ENCODE measurements at regions not wholly inside any gene's neighbourhood (a gene's known extent, or its start where the extent isn't known, plus 50 kb on each side); places are given as distances from the start of the nearest gene placed in this dataset.
A peak's percentile ranks its signal among the peaks of the same experiment; 100 is the strongest.
"Not testable (repeated sequence)": the region's sequence is repeated elsewhere in the genome, so short reads cannot be mapped to it uniquely, and the experiment has no call there.

GRCh38 chr7:32816409-32816948 is 75.1 kb downstream of the KBTBD2 start:
- DNase-seq: not testable (repeated sequence)

GRCh38 chr7:32814779-32815178 is 76.8 kb downstream of the KBTBD2 start:
- not testable (repeated sequence) for DNase-seq

DNA sequence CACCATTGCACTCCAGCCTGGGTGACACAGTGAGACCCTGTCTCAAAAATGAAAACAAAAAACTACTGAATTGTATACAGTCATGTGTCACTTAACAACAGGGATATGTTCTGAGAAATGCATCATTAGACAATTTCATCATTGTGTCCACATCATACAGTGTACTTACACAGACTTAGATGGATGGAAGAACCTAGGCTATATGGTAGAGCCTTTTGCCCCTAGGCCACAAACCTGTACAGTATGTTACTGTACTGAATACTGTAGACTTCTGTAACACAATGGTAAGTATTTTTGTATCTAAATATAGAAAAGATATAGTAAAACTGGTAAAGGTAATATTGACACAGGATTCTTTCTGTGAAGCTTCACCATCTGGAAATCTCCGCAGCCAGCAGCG is 81.7 kb downstream of the KBTBD2 start:
- no peak for DNase-seq

GRCh38 chr7:32809347-32809746 is 82.2 kb downstream of the KBTBD2 start:
- no peak for DNase-seq

GRCh38 chr7:32803406-32804141 is 88.0 kb downstream of the KBTBD2 start:
- no peak for DNase-seq

- DNase-seq: no peak
Observed at GRCh38 chr7:32802305-32802910, 89.2 kb downstream of the KBTBD2 start.

GRCh38 chr7:32793053-32793452 is 98.5 kb downstream of the KBTBD2 start:
- DNase-seq: not testable (repeated sequence)

DNA sequence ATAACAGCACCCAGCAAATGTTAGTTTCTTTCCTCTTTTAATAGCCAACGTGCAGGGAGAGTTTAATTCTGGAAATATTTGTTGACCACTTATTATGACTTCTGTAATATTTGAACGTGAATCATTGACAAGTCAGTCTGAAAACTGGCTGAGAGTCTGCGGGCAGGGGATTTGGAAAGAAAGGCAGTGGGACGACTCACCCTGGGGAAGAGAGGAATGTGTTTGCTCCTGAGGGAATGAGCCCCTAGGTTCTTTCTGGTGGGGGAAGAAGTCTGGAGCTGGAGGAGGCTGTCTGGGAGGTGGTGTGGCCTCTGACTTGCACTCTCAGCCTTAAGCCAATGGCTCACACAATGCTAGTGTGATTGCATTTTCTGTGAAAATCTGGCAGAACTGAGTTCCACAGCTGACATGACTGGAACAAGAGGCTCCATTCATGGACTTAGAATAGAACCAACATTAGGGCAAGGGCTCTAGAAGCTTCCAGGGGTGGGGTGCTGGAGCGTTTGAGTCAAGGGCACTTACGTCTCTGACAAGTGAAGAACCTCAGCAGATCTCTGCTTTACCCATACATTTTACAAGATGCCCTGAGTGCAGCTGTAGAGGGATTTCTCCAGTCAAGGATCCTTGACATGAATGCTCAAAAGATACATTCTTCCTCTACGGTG is 100.7 kb downstream of the KBTBD2 start:
- peak; percentile 98 for DNase-seq

GRCh38 chr7:32789266-32789665 is 102.3 kb downstream of the KBTBD2 start:
- peak; percentile 33 for DNase-seq

DNA sequence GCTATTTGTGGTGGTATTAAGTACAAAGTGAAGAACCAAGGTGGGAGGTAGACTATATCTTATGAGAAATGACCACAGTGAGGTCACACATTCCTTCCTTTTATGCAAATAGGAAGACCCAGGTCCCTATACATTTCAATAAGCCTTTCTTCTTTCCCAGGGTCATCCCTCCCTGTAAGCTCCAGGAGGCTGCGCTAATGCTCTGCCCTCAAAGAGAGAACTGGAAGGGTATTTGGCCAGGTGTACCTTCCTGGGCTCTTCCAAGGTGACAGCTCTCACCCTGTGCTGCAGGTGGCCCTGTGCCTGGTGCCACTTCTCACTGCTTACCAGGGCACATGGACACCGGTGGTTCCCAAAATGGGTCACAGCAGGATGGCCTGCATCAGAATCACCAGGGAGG is 103.4 kb downstream of the KBTBD2 start:
- not testable (repeated sequence) for DNase-seq

DNA sequence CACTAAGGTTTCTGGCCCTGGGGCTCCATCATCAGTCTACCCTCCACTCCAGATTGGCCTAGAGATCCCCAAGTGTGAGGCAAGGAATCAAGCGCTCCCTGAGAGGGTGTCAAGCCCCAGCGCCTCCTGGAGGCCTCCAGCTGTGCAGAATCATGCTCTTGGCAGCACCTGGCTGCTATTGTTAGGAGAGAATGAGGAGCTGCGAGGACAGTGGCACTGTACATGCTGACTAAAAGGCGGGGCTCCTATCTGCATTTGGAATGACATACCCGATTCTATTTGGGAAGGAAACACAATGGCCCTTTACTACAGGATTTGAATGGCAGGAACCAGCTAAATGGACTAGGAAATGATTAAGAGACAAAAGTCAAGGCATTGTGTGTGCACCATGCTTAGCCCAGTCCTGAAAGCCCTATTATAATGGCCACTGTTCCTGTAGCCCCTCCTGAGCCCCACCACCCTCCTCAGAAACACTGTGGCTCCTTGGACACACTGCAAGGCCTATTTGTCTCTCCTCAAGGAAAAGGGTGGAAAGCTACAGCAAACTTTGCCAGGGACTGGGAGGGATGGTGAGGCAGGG is 106.1 kb downstream of the KBTBD2 start:
- not testable (repeated sequence) for DNase-seq

DNA sequence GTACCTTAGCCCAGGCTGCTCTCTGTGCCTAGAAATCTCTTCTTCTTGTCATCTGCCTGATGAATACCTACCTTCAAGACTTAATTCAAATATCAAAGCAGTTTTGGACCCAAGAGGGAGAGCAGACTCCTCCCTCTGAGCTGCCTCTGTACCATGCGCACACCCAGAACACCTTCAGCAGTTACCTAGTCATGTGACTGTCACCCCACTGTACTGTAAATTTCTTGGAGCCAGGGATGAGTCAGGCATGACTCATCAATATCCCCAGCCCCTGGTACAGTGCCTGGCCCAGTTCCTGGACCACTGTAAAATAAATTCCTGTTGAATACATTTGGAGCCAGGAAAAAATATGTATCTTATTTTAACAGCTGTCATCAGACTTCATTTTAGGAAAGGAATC is 111.7 kb downstream of the KBTBD2 start:
- DNase-seq: not testable (repeated sequence)

GRCh38 chr7:32779167-32779566 is 112.4 kb downstream of the KBTBD2 start:
- no peak for DNase-seq

- peak; percentile 74 for DNase-seq
Observed at GRCh38 chr7:32777041-32777666, 114.4 kb downstream of the KBTBD2 start.

DNA sequence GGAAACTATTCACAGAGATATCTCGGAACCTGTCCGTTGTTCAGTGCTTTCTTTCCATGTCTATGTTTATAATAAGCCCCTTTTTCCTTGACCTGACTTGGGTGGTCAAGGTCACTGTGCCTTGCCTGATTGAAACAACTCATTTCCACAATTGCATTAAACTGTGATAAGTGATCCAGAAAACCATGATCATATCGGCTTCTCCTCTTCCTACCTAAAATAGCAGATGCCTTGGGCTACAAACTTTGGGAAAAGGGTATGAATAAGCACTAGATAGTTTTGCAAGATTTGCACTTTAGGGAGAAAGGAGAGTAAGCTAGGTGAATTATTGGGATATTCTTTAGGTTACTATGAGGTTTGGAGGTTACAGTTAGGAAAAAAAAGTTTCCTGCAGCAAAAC is 115.2 kb downstream of the KBTBD2 start:
- not testable (repeated sequence) for DNase-seq

- DNase-seq: not testable (repeated sequence)
Observed at GRCh38 chr7:32775809-32776208, 115.8 kb downstream of the KBTBD2 start.

GRCh38 chr7:32774541-32774951 is 117.0 kb downstream of the KBTBD2 start:
- peak; percentile 51 for DNase-seq

- peak; percentile 70 for DNase-seq
Observed at GRCh38 chr7:32768866-32769510, 122.6 kb downstream of the KBTBD2 start.

DNA sequence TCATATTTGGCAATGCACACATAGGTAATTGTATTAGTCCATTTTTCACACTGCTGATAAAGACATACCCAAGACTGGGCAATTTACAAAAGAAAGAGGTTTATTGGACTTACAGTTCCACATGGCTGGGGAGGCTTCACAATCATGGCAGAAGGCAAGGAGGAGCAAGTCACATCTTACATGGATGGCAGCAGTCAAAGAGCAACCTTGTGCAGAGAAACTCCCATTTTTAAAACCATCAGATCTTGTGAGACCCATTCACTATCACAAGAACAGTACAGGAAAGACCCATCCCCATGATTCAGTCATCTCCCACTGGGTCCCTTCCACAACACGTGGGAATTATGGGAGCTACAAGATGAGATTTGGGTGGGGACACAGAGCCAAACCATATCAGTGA is 123.2 kb downstream of the KBTBD2 start:
- not testable (repeated sequence) for DNase-seq

- DNase-seq: peak; percentile 43
Observed at GRCh38 chr7:32765649-32766251, 125.8 kb downstream of the KBTBD2 start.

- no peak for DNase-seq
Observed at GRCh38 chr7:32765185-32765584, 126.4 kb downstream of the KBTBD2 start.

DNA sequence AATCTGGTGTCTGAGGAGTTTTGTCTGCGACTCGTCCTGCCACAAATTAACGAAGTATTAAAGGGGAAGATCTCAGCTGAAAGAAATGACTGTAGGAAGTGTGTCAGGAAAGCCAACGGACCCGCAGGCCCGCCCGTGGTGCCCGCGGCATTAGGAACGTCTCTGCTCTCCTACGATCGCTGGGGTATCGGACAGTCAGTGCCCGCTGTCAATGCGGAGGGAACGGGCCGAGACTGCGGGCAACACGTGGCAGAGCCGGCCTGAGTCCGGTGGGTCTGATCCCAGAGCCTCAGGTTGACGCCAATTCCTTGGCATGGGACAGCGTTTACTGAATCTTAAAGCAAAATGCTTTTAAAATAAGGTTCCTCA is 128.7 kb downstream of the KBTBD2 start:
- DNase-seq: no peak
